Keratinocyte (primary cell): ENCODE measurements at regions not wholly inside any gene's neighbourhood (a gene's known extent, or its start where the extent isn't known, plus 50 kb on each side); places are given as distances from the start of the nearest gene placed in this dataset.

Source experiments
- DNase-seq: peaks from one replicate; pipeline ENCODE4 v3.0.0-alpha.2; 2011; ENCODE audit warnings: low read depth, missing footprints, low spot score
- FAIRE-seq: peaks from 2 replicates; lab custom pipeline; 2011; peaks lifted over from hg19 to GRCh38; lab: Jason Lieb, UNC
- H2AFZ ChIP-seq: 2 replicates; pipeline ENCODE4 v1.6.0; 2012; ENCODE audit warnings: low read length, control low read depth, inconsistent platforms; ENCODE audit not compliant: control insufficient read depth
- H3K27ac ChIP-seq: 2 replicates; pipeline ENCODE4 v1.5.1; 2011; ENCODE audit warnings: low read length; ENCODE audit not compliant: control insufficient read depth, insufficient read depth
- H3K27me3 ChIP-seq: 3 replicates; pipeline ENCODE4 v1.6.0; 2011; ENCODE audit warnings: low read length; ENCODE audit not compliant: control insufficient read depth, insufficient read depth; ENCODE audit errors: extremely low read depth
- H3K36me3 ChIP-seq, 2 experiments: 2 replicates in 1 of 2; 3 replicates in 1 of 2; pipeline ENCODE4 v1.5.1; 2011; ENCODE audit warnings: low read length in 2 of 2, mild to moderate bottlenecking in 1 of 2; ENCODE audit not compliant: control insufficient read depth in 2 of 2, insufficient read depth in 2 of 2; ENCODE audit errors: extremely low read depth in 1 of 2
- H3K4me1 ChIP-seq: 3 replicates; pipeline ENCODE4 v1.5.1; 2011; ENCODE audit warnings: low read length; ENCODE audit not compliant: control insufficient read depth, insufficient read depth; ENCODE audit errors: extremely low read depth
- H3K4me2 ChIP-seq: 3 replicates; pipeline ENCODE4 v1.6.0; 2011; ENCODE audit warnings: low read depth, low read length; ENCODE audit not compliant: control insufficient read depth, insufficient read depth; ENCODE audit errors: extremely low read depth
- H3K4me3 ChIP-seq, 3 experiments: fragments of 200-600 bp in 1 of 3; sonication (generic) in 1 of 3; 2 replicates in 2 of 3; 3 replicates in 1 of 3; pipeline ENCODE4 v1.5.1; 2011 to 2016; ENCODE audit warnings: low read length in 3 of 3, mild to moderate bottlenecking in 3 of 3, control low read depth in 2 of 3, inconsistent platforms in 1 of 3, low read depth in 1 of 3, mixed read lengths in 1 of 3, mixed run types in 1 of 3, moderate library complexity in 1 of 3; ENCODE audit not compliant: control insufficient read depth in 2 of 3, insufficient read depth in 2 of 3; ENCODE audit errors: extremely low read depth in 1 of 3
- H3K79me2 ChIP-seq: 2 replicates; pipeline ENCODE4 v1.6.0; 2012; ENCODE audit warnings: low read length; ENCODE audit not compliant: control insufficient read depth, insufficient read depth
- H3K9ac ChIP-seq: 3 replicates; pipeline ENCODE4 v1.6.0; 2011; ENCODE audit warnings: low read length; ENCODE audit not compliant: control insufficient read depth, insufficient read depth; ENCODE audit errors: extremely low read depth
- H3K9me1 ChIP-seq: 3 replicates; pipeline ENCODE4 v1.6.0; 2011; ENCODE audit warnings: low read length; ENCODE audit not compliant: control insufficient read depth, insufficient read depth; ENCODE audit errors: extremely low read depth
- H3K9me3 ChIP-seq: 2 replicates; pipeline ENCODE4 v1.5.1; 2012; ENCODE audit warnings: low read depth, low read length; ENCODE audit not compliant: control insufficient read depth
- H4K20me1 ChIP-seq: 3 replicates; pipeline ENCODE4 v1.6.0; 2011; ENCODE audit warnings: low read length; ENCODE audit not compliant: control insufficient read depth, insufficient read depth; ENCODE audit errors: extremely low read depth
- EZH2 ChIP-seq: IDR thresholded peaks from one replicate; pipeline ENCODE4 v1.6.1; 2012; ENCODE audit warnings: inconsistent platforms, mild to moderate bottlenecking, low read length, moderate library complexity
- dilution Hi-C: fragments of 300-500 bp; cut with MboI; formaldehyde crosslinking; loops from one replicate; pipeline ENCODE4 v1.7.0; 2020; ENCODE audit warnings: low sequenced_read_pairs; ENCODE audit not compliant: extremely low pct_ligation_motif_present
- TF ChIP-seq, protein P1 (sequence below), 3 experiments: IDR thresholded peaks in 1 of 3; conservative IDR thresholded peaks in 1 of 3; optimal IDR thresholded peaks in 1 of 3; 2 replicates in 2 of 3; 3 replicates in 1 of 3; pipeline versions ENCODE3 to v1.5.1; 2011; ENCODE audit warnings: low read length in 3 of 3, mild to moderate bottlenecking in 3 of 3, moderate library complexity in 2 of 3, control low read depth in 1 of 3, inconsistent platforms in 1 of 3; ENCODE audit not compliant: insufficient read depth in 2 of 3; ENCODE audit errors: extremely low read depth in 1 of 3

- no peaks in the 10 kb centered on the region for H3K9me1 ChIP-seq
- dilution Hi-C loops: no loop called here
- FAIRE-seq: no peak
Observed at GRCh38 chr6:14573267-14573666, 455.7 kb downstream of the CD83 start.

GRCh38 chr6:14573703-14574290 lies 456.2 kb downstream of the CD83 start:
- Histone ChIP-seq H3K4me3 (no peak overlapping the region), H3K9ac (no peak overlapping the region), H3K9me1 (no peaks in the 10 kb centered on the region), H2AFZ (no peak overlapping the region), H3K27ac (no peak overlapping the region), H3K36me3 (no peaks in the 10 kb centered on the region), H3K79me2 (no peaks in the 10 kb centered on the region), H4K20me1 (no peaks in the 10 kb centered on the region), H3K9me3 (no peaks in the 10 kb centered on the region), H3K27me3 (no peaks in the 10 kb centered on the region), H3K4me2 (no peak overlapping the region), H3K4me1 (no peaks in the 10 kb centered on the region)
- dilution Hi-C loops: no loop called here
- no peak for DNase-seq
- TF ChIP-seq, protein P1, sequence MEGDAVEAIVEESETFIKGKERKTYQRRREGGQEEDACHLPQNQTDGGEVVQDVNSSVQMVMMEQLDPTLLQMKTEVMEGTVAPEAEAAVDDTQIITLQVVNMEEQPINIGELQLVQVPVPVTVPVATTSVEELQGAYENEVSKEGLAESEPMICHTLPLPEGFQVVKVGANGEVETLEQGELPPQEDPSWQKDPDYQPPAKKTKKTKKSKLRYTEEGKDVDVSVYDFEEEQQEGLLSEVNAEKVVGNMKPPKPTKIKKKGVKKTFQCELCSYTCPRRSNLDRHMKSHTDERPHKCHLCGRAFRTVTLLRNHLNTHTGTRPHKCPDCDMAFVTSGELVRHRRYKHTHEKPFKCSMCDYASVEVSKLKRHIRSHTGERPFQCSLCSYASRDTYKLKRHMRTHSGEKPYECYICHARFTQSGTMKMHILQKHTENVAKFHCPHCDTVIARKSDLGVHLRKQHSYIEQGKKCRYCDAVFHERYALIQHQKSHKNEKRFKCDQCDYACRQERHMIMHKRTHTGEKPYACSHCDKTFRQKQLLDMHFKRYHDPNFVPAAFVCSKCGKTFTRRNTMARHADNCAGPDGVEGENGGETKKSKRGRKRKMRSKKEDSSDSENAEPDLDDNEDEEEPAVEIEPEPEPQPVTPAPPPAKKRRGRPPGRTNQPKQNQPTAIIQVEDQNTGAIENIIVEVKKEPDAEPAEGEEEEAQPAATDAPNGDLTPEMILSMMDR (optimal IDR thresholded peaks at IDR 0.05 in 1 of 3, IDR thresholded peaks at IDR 0.05 in 1 of 3, conservative IDR thresholded peaks at IDR 0.05 in 1 of 3; ENCODE audit: extremely low read depth in 1 of 3, insufficient read depth in 2 of 3, low read length in 3 of 3): no peak
- TF ChIP-seq EZH2: no peak
- no peak for FAIRE-seq

More at GRCh38 chr6:14573267-14573666, 455.7 kb downstream of the CD83 start:
- TF ChIP-seq, protein P1 (optimal IDR thresholded peaks at IDR 0.05 in 1 of 3, IDR thresholded peaks at IDR 0.05 in 1 of 3, conservative IDR thresholded peaks at IDR 0.05 in 1 of 3; ENCODE audit: extremely low read depth in 1 of 3, insufficient read depth in 2 of 3, low read length in 3 of 3): no peak
- TF ChIP-seq EZH2: no peak
- H3K79me2 ChIP-seq: no peaks in the 10 kb centered on the region
- no peak overlapping the region for H3K9ac ChIP-seq
- H3K4me2 ChIP-seq: no peak overlapping the region
- no peaks in the 10 kb centered on the region for H3K36me3 ChIP-seq
- no peak overlapping the region for H3K4me3 ChIP-seq
- no peaks in the 10 kb centered on the region for H3K4me1 ChIP-seq
- H4K20me1 ChIP-seq: no peaks in the 10 kb centered on the region
- H3K27ac ChIP-seq: no peak overlapping the region
- H2AFZ ChIP-seq: no peak overlapping the region
- H3K9me3 ChIP-seq: no peaks in the 10 kb centered on the region
- no peaks in the 10 kb centered on the region for H3K27me3 ChIP-seq
- DNase-seq: no peak
